DND-41 (cell line): ENCODE measurements at regions not wholly inside any gene's neighbourhood (a gene's known extent, or its start where the extent isn't known, plus 50 kb on each side); places are given as distances from the start of the nearest gene placed in this dataset.

Experiments
- ATAC-seq: fragments of 200-7000 bp; cut with Tn5 transposase; 3 replicates; pipeline ENCODE4 v1.9.1; 2021; ENCODE audit warnings: low read depth; ENCODE audit not compliant: insufficient read depth
- DNase-seq: peaks from one replicate; pipeline ENCODE4 v3.0.0-alpha.2; 2020
- H2AFZ ChIP-seq: 2 replicates; pipeline ENCODE4 v1.6.0; 2012; ENCODE audit warnings: low read depth, low read length
- H3K27ac ChIP-seq: 2 replicates; pipeline ENCODE4 v1.5.1; 2012; ENCODE audit warnings: low read length, inconsistent platforms
- H3K27me3 ChIP-seq: fragments of 200-600 bp; sonication (generic); 2 replicates; pipeline ENCODE4 v1.6.0; 2012; ENCODE audit warnings: low read length, mild to moderate bottlenecking, inconsistent platforms; ENCODE audit not compliant: insufficient read depth, poor library complexity
- H3K36me3 ChIP-seq: 2 replicates; pipeline ENCODE4 v1.5.1; 2012; ENCODE audit warnings: low read length, inconsistent platforms; ENCODE audit not compliant: insufficient read depth
- H3K4me1 ChIP-seq: 2 replicates; pipeline ENCODE4 v1.5.1; 2012; ENCODE audit warnings: mild to moderate bottlenecking, low read length; ENCODE audit not compliant: insufficient read depth
- H3K4me2 ChIP-seq: 2 replicates; pipeline ENCODE4 v1.6.0; 2012; ENCODE audit warnings: mild to moderate bottlenecking, moderate library complexity, low read length, inconsistent platforms; ENCODE audit not compliant: insufficient read depth
- H3K4me3 ChIP-seq, 2 experiments: fragments of 200-600 bp in 1 of 2; shearing (Covaris generic) in 1 of 2; 2 replicates each; pipeline ENCODE4 v1.5.1; 2012 to 2016; ENCODE audit warnings: inconsistent platforms in 2 of 2, low read length in 2 of 2, mild to moderate bottlenecking in 2 of 2, low read depth in 1 of 2, moderate library complexity in 1 of 2
- H3K79me2 ChIP-seq: 2 replicates; pipeline ENCODE4 v1.6.0; 2012; ENCODE audit warnings: low read length, inconsistent platforms; ENCODE audit not compliant: insufficient read depth
- H3K9ac ChIP-seq: 2 replicates; pipeline ENCODE4 v1.6.0; 2012; ENCODE audit warnings: low read depth, mild to moderate bottlenecking, inconsistent platforms, low read length, moderate library complexity
- H3K9me3 ChIP-seq: 2 replicates; pipeline ENCODE4 v1.5.1; 2012; ENCODE audit warnings: low read length, moderate library complexity, mild to moderate bottlenecking, inconsistent platforms; ENCODE audit not compliant: insufficient read depth, severe bottlenecking
- H4K20me1 ChIP-seq: 2 replicates; pipeline ENCODE4 v1.6.0; 2012; ENCODE audit warnings: low read length; ENCODE audit not compliant: insufficient read depth
- EZH2 ChIP-seq: IDR thresholded peaks from 3 replicates; pipeline ENCODE4 v1.6.1; 2012; ENCODE audit warnings: borderline replicate concordance, low read depth, mild to moderate bottlenecking, moderate library complexity, low read length, inconsistent platforms; ENCODE audit not compliant: severe bottlenecking
- TF ChIP-seq, protein P1 (sequence below): IDR thresholded peaks from 2 replicates; pipeline ENCODE4 v1.5.1; 2012; ENCODE audit warnings: borderline replicate concordance, low read length, moderate library complexity, mild to moderate bottlenecking; ENCODE audit not compliant: poor library complexity, severe bottlenecking; ENCODE audit errors: extremely low read depth

DNA sequence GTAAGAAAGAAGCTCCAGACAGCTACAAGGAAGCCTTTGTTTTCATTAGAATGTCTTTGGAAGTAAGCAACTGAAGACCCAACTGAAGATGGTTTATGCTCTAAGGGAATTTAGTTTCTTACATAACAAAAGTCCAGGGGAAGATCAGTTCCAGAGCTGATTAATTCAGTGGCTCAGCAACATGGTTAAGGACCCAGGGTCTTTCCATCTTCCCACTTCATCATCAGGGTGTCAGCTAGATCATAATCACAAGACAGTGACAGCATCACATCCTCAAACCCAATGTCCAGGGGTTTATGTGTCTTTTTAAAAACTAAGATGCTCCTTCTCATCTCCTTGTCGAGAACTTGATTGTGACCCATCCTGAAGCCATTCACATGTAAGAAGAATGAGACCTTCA lies 119.7 kb upstream of the PRDM1 start:
- ATAC-seq (no peak), DNase-seq (no peak)
- Histone ChIP-seq H2AFZ (no peak overlapping the region), H3K9me3 (peaks cover 12% of the 10 kb centered on the region), H3K36me3 (no peaks in the 10 kb centered on the region), H3K79me2 (no peaks in the 10 kb centered on the region), H3K27ac (no peak overlapping the region), H3K9ac (no peak overlapping the region), H3K27me3 (no peaks in the 10 kb centered on the region), H4K20me1 (no peaks in the 10 kb centered on the region), H3K4me3 (no peak overlapping the region), H3K4me1 (0 out of 2 replicates have a peak, but pooled peaks cover 4% of the 10 kb centered on the region), H3K4me2 (no peak overlapping the region)
- no peak for TF ChIP-seq EZH2
- TF ChIP-seq, protein P1, sequence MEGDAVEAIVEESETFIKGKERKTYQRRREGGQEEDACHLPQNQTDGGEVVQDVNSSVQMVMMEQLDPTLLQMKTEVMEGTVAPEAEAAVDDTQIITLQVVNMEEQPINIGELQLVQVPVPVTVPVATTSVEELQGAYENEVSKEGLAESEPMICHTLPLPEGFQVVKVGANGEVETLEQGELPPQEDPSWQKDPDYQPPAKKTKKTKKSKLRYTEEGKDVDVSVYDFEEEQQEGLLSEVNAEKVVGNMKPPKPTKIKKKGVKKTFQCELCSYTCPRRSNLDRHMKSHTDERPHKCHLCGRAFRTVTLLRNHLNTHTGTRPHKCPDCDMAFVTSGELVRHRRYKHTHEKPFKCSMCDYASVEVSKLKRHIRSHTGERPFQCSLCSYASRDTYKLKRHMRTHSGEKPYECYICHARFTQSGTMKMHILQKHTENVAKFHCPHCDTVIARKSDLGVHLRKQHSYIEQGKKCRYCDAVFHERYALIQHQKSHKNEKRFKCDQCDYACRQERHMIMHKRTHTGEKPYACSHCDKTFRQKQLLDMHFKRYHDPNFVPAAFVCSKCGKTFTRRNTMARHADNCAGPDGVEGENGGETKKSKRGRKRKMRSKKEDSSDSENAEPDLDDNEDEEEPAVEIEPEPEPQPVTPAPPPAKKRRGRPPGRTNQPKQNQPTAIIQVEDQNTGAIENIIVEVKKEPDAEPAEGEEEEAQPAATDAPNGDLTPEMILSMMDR: no peak

DNA sequence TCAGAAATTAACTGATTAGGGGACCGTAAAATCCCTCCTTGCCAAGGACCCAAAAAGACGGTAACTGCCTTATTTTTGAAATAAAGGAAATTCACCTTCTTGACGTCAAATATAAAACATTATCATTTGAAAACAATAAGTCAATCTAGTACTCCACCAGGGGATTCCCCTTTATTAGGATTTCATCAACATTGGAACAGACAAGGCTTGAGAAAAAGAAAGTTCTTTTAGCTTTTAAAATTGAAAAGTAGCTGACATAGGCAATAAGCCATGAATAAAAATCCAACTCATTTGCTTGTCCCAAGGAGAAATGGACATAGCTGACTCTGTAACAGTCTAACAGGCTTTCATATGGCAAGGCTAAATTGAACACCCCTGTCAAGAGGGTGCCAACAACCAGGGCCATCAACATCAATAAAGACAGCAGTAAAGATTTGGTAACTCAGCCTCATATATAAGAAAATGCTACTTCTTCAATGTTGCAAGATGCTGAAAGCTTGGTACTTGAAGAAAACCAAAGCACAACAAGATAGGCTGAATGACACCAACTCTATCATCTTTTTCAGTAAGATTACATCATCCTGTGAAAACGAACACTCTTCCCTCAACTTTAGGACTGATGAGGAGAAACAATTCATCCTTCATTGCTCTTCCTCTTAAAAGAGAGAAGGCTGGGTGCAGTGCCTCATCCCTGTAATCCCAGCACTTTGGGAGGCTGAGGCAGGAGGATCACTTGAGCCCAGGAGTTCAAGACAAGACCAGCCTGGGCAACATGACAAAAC lies 121.0 kb upstream of the PRDM1 start:
- no peak overlapping the region for H2AFZ ChIP-seq
- TF ChIP-seq, protein P1: no peak
- TF ChIP-seq EZH2: no peak
- no peaks in the 10 kb centered on the region for H4K20me1 ChIP-seq
- DNase-seq (no peak), ATAC-seq (no peak)
- H3K4me1 ChIP-seq: 0 out of 2 replicates have a peak, but pooled peaks cover 4% of the 10 kb centered on the region
- H3K4me3 ChIP-seq: no peak overlapping the region
- H3K27ac ChIP-seq: no peak overlapping the region
- no peaks in the 10 kb centered on the region for H3K27me3 ChIP-seq
- no peak overlapping the region for H3K4me2 ChIP-seq
- no peak overlapping the region for H3K9ac ChIP-seq
- no peaks in the 10 kb centered on the region for H3K79me2 ChIP-seq
- no peaks in the 10 kb centered on the region for H3K36me3 ChIP-seq
- peaks cover 12% of the 10 kb centered on the region for H3K9me3 ChIP-seq

DNA sequence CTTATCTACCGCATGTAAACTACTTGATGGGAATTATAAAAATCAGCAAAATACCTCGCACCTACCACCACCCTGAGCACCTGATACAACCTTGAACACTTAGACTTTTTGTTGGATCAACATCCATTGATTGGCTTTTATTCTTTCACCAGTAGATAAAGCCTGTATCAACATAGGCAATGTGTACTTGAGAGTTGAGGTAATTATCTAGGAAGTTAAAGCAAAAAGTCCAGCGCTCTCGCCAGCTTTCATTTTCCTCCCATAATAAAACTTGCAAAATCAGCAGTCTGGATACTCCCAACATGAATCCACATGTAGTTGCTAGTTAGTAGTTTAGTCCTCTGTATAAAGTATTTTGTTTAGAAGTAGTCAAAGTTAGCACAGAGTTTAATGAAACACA lies 132.0 kb upstream of the PRDM1 start:
- Histone ChIP-seq H4K20me1 (no peaks in the 10 kb centered on the region), H2AFZ (no peak overlapping the region), H3K4me1 (no peaks in the 10 kb centered on the region), H3K4me3 (no peak overlapping the region), H3K27ac (no peak overlapping the region), H3K9ac (no peak overlapping the region), H3K36me3 (no peaks in the 10 kb centered on the region), H3K27me3 (no peaks in the 10 kb centered on the region), H3K4me2 (no peak overlapping the region), H3K79me2 (no peaks in the 10 kb centered on the region), H3K9me3 (no peaks in the 10 kb centered on the region)
- no peak for DNase-seq
- TF ChIP-seq, protein P1: no peak
- no peak for TF ChIP-seq EZH2
- no peak for ATAC-seq
